HepG2 (cell line): ENCODE measurements at regions not wholly inside any gene's neighbourhood (a gene's known extent, or its start where the extent isn't known, plus 50 kb on each side); places are given as distances from the start of the nearest gene placed in this dataset.

Experiments used
- CEBPB ChIP-seq: IDR thresholded peaks from 2 replicates; pipeline ENCODE4 v1.6.1; 2011; ENCODE audit warnings: low read depth, low read length, improper control_type of control experiment, borderline replicate concordance
- MYC ChIP-seq: sonication (generic); formaldehyde crosslinking; IDR thresholded peaks from 2 replicates; pipeline ENCODE4 v1.9.0; 2021; ENCODE audit warnings: missing genetic modification reagents, borderline replicate concordance
- POLR2A ChIP-seq, 2 experiments: IDR thresholded peaks; 2 replicates each; pipeline ENCODE4 v1.6.1; 2011; ENCODE audit warnings: low read depth in 2 of 2, low read length in 2 of 2, mild to moderate bottlenecking in 1 of 2, moderate library complexity in 1 of 2; ENCODE audit not compliant: insufficient read depth in 1 of 2
- STAT5B ChIP-seq: sonication (generic); formaldehyde crosslinking; IDR thresholded peaks from 2 replicates; pipeline ENCODE4 v1.4.0; 2020; ENCODE audit warnings: missing genetic modification reagents
- ZNF24 ChIP-seq: fragments of 450-650 bp; IDR thresholded peaks from 2 replicates; pipeline ENCODE4 v1.6.1; 2017; ENCODE audit warnings: antibody characterized with exemption, mild to moderate bottlenecking
- TF ChIP-seq, protein P1 (sequence below), 2 experiments: sonication (generic) in 1 of 2; formaldehyde crosslinking in 1 of 2; IDR thresholded peaks; 2 replicates each; pipeline versions ENCODE4 v1.4.0 to v1.6.1; 2018 to 2020; ENCODE audit warnings: missing genetic modification reagents in 2 of 2, borderline replicate concordance in 1 of 2, low read depth in 1 of 2, mild to moderate bottlenecking in 1 of 2, missing biosample characterization in 1 of 2

DNA sequence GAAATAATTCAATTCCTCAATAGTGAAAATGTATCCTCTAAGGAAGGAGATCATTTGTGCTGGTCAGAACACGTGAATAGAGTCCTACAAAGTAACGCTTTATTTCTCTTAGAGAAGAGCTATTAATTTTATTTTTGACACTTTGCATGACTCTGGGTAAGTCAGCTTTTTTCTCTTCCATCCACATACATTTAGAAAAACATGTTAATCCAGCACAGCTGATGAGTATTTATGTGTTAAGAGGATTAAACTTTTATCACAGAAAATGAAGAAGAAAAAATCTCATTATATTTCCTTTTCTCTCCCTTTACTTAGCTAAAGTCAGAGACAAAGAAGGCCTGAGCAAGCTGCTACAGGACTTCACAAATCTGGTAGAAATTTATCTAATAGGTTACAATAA lies 649.5 kb upstream of the CCDC179 start:
- TF ChIP-seq STAT5B (CRISPR knock-in tag) (no peak), POLR2A (IDR thresholded peaks at IDR 0.05; ENCODE audit: insufficient read depth in 1 of 2, low read depth in 2 of 2, low read length in 2 of 2) (no peak), MYC (CRISPR knock-in tag) (no peak), ZNF24 (no peak), CEBPB (no peak)
- TF ChIP-seq, protein P1, sequence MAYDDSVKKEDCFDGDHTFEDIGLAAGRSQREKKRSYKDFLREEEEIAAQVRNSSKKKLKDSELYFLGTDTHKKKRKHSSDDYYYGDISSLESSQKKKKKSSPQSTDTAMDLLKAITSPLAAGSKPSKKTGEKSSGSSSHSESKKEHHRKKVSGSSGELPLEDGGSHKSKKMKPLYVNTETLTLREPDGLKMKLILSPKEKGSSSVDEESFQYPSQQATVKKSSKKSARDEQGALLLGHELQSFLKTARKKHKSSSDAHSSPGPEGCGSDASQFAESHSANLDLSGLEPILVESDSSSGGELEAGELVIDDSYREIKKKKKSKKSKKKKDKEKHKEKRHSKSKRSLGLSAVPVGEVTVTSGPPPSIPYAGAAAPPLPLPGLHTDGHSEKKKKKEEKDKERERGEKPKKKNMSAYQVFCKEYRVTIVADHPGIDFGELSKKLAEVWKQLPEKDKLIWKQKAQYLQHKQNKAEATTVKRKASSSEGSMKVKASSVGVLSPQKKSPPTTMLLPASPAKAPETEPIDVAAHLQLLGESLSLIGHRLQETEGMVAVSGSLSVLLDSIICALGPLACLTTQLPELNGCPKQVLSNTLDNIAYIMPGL (CRISPR knock-in tag; IDR thresholded peaks at IDR 0.05; ENCODE audit: borderline replicate concordance in 1 of 2, low read depth in 1 of 2), result no peak
